Stimulated activated CD4-positive, alpha-beta T cell treated with anti-CD3 and anti-CD28 coated beads, Interleukin-4, amount 100 ng/mL, for 48 hours (primary cell): ENCODE measurements at regions not wholly inside any gene's neighbourhood (a gene's known extent, or its start where the extent isn't known, plus 50 kb on each side); places are given as distances from the start of the nearest gene placed in this dataset.
"Not testable (repeated sequence)": the region's sequence is repeated elsewhere in the genome, so short reads cannot be mapped to it uniquely, and the experiment has no call there.

Source experiments
- DNase-seq, 2 donors: peaks; one replicate each; pipeline ENCODE4 v3.0.0-alpha.2; 2020; ENCODE audit warnings: low read depth in 2 of 2

DNA sequence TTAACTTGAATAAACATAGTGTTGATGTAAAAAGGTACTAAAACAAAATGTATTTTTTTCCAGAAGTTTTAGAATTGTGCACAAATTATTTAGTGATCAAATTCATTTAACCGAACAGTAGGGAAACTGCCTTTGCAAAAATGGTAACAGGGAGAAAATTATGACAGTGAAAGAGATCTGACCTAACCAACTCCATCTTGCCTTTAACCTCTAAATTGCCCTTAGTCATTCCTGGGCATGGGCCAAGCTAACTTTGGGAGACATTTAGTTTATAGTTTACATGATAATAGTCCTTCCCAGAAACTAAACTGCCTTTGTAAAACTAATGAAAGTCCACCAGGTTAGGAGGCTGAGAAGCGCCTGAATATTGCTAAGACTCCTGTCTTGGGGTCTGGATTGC is 361.3 kb upstream of the PCDH15 start:
- not testable (repeated sequence) for DNase-seq

DNA sequence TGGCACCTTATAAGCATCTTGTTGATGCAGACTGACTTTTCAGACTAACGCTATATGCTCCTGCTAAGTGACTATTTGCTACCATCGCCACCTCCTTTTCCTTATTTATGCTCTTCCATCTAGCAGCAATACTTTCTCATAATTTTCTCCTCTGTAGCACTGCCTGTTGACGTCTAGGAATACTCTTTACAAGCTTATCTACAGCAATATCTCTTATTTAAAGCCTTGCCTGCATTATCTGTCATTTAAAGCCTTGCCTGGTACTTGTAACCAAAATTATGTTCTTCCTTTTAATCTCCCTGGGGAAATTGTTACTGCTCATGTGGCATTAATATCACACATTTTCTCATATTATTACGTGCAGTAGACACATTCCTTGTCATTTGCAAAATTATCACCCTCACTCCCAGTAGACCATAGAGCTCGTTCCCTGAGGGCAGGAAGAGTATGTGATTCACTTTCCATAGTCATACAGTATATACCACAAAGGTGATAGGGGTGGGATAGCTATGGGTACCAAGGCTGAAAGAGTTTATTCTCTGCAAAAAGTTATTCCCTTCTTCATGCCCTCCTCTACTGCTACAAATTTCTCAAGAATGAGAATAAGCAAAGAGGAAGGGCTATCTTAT is 359.7 kb upstream of the PCDH15 start:
- DNase-seq, result no peak

- no peak for DNase-seq
Observed at GRCh38 chr10:55158633-55159032, 357.6 kb upstream of the PCDH15 start.

- DNase-seq, result no peak
Observed at GRCh38 chr10:55146032-55146431, 345.0 kb upstream of the PCDH15 start.

- DNase-seq, result no peak
Observed at GRCh38 chr10:55144001-55144400, 343.0 kb upstream of the PCDH15 start.

DNA sequence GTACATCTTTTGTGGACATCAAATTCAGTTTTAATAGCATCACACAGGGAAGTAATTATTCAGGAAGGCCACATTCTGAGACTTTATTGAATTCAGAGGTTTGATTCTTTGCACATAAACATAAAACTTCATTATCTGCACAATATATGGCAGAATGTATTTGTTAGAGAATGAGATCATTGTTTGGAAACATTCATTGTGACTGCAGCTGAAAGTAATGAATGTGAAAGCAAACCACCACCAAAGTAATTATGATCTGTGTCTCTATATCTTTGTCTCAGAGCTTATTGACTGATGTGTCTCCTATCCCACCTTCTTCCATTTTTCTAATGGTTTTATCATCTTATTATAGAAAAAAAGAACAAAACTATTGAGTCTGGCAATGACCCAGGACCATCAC is 340.9 kb upstream of the PCDH15 start:
- DNase-seq, result no peak

GRCh38 chr10:55137063-55137462 is 336.0 kb upstream of the PCDH15 start:
- no peak for DNase-seq

DNA sequence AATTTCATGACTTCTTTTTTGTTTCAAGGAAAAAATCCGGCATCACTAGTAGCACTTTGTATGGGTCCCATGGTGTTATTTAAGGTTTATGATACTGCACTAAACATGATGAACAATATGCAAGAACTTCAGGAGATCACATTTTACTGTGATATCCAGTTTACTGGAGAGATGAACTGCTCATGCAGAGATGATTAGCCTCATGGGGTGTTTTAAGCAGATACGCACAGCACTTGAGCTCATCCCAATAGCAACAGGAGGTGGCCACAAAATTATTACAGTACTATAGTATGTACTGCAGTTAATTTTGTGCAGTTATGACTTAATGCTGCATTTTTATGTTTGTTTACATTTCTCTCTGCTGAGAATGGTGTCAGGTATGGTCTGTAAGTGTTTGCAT is 303.7 kb upstream of the PCDH15 start:
- DNase-seq, result no peak

GRCh38 chr10:55098452-55098851 is 297.4 kb upstream of the PCDH15 start:
- DNase-seq, result no peak

- no peak for DNase-seq
Observed at GRCh38 chr10:55091691-55092328, 290.8 kb upstream of the PCDH15 start.

- DNase-seq, result no peak
Observed at GRCh38 chr10:55078121-55078520, 277.1 kb upstream of the PCDH15 start.

DNA sequence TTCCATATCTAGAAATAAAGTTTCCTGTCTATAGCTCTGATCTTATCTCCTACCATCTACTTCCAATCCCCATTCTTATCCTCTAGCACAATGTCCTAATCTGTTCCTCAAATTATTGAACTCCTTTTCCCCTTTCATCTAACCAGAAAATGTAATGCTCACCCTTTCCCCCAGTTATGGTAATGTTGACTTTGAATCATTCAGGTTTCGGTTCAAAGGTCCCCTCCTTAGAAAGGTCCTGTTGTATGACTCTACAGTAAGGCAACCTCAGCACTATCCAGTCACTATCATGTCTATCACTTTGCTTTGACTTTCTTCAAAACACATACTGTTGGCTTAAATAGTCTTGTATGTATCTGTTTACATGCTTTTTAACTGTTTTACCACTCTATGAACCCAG is 264.2 kb upstream of the PCDH15 start:
- no peak for DNase-seq

DNA sequence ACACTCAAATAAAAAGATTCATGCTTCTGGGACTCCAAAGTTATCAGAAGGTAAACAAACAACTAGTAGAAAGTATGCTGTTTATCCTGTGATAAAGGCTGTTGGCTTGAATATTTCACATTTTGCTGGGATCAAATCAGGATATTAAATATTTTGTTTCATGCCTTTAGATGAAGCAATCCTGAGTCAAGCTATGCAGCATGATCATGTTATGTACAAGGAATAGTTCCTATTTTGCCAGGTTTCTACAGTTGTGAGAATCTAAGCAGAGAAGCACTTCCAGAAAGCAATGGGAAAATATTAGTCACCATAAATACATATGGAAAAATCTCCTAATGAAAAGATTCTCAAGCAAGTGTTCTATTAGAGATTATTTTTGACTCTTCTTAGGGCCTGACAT is 262.8 kb upstream of the PCDH15 start:
- DNase-seq, result no peak

DNA sequence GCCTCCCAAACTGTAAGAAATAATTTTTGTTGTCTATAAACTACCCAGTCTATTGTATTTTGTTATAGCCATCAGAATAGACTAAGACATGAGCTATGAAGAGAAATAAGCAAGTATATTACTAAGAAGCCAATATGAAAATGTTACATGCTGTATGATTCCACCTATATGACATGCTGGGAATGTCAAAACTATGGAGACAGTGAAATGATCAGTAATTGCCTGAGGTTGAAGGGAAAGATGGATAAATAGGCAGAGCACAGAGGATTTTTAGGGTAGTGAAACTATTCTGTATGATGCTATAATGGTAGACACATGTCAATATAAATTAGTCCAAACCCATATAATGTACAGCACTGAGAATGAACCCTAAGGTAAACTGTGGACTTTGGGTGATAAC is 261.3 kb upstream of the PCDH15 start:
- no peak for DNase-seq

- no peak for DNase-seq
Observed at GRCh38 chr10:55058800-55059199, 257.8 kb upstream of the PCDH15 start.

- no peak for DNase-seq
Observed at GRCh38 chr10:55051515-55051914, 250.5 kb upstream of the PCDH15 start.

GRCh38 chr10:55048830-55049498 is 247.9 kb upstream of the PCDH15 start:
- no peak for DNase-seq

DNA sequence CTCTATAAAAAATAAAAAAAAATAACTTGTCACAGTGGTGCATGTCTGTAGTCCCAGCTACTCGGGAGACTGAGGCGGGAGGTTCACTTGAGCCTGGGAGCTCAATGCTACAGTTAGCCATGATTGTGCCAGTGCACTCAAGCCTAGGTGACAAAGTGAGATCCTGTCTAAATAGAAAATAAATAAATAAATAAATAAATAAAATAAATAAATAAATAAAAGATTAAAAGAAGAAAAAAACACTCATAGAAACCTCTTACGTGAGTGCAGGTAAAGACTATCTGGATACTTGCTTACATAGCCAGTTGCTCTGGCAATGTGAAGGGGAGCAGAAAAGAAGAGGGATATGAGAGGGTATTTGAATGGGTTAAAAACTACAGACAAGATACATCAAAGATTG is 242.5 kb upstream of the PCDH15 start:
- no peak for DNase-seq

- DNase-seq, result no peak
Observed at GRCh38 chr10:55033061-55033460, 232.0 kb upstream of the PCDH15 start.

- no peak for DNase-seq
Observed at GRCh38 chr10:55024713-55025112, 223.7 kb upstream of the PCDH15 start.

DNA sequence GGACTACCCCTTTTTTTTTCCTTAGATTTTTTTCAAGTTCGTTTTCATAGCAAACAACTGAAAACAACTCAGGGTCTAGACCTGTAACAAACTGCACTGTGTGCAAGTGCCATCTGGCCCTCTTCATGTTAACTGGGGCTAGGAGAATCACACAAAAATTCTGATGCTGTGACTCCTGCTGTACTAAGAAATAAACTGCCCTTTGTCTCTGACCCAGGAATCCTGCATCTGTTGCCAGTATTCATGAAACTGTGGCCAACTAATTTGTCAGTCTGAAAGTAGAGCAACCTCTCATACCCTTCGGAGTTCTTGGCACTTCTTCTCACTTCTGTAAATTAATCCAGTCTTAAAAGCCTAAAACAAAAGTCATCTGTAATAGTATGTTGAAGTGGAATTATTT is 218.4 kb upstream of the PCDH15 start:
- DNase-seq, result no peak

DNA sequence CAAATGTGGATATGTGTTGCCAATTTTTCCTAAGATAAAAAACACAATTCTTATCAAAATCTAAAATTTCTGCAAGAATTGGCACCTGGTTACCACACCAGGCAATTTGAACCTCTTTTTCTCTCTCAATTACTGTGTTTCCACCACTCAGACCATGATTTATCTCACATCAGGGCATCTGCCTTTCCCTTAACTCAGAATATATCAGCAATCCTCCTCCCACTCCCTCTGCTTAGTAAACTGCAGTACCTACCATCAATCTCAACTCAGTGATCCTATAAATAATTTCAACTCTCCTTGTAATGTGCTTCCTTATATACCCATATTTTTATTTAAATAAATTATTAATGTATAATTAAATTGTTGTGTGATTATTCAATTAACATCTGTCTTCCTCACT is 212.3 kb upstream of the PCDH15 start:
- no peak for DNase-seq

DNA sequence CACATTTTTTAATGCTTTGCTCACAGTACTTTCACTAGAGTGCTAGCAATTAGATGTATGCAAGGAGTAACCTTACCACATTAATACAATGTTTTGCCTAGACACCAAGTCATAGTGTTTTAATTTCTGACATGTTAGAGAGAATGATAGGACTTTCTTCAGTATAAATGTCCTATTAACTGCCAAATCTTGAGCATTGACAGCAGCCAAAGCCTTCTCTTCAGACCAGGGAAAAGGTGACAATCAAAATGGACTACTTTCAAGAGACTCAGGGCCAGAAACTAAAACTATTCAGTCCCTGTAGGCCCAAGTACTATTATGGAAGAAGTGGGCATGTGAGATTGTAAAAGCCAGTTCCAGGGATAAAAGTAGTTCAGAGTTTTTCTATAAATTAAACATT is 201.4 kb upstream of the PCDH15 start:
- DNase-seq, result no peak
